K562 (cell line): ENCODE measurements at regions not wholly inside any gene's neighbourhood (a gene's known extent, or its start where the extent isn't known, plus 50 kb on each side); places are given as distances from the start of the nearest gene placed in this dataset.

Experiments used
- CCNT2 ChIP-seq: IDR thresholded peaks from 2 replicates; pipeline ENCODE4 v1.6.1; 2011; ENCODE audit warnings: borderline replicate concordance, low read depth, mild to moderate bottlenecking, moderate library complexity, mixed read lengths, low read length; ENCODE audit not compliant: insufficient read length; ENCODE audit errors: extremely low read depth
- EHMT2 ChIP-seq: fragments of 450-650 bp; IDR thresholded peaks from 2 replicates; pipeline ENCODE4 v1.6.1; 2018; ENCODE audit warnings: antibody characterized with exemption
- GABPB1 ChIP-seq: sonication (generic); formaldehyde crosslinking; IDR thresholded peaks from 2 replicates; pipeline ENCODE4 v1.8.0; 2022; ENCODE audit warnings: mild to moderate bottlenecking, missing genetic modification reagents
- MED1 ChIP-seq: sonication (generic); formaldehyde crosslinking; IDR thresholded peaks from 2 replicates; pipeline ENCODE4 v1.8.1; 2023; ENCODE audit warnings: missing genetic modification reagents, borderline replicate concordance
- TAL1 ChIP-seq: fragments of 450-650 bp; IDR thresholded peaks from 2 replicates; pipeline ENCODE4 v1.6.1; 2016; ENCODE audit warnings: mild to moderate bottlenecking
- ZBTB11 ChIP-seq, 3 experiments: fragments of 200-800 bp in 1 of 3; fragments of 250-450 bp in 1 of 3; fragments of 450-650 bp in 1 of 3; sonication (Bioruptor Pico) in 1 of 3; sonication (Bioruptor generic) in 1 of 3; formaldehyde crosslinking in 1 of 3; IDR thresholded peaks; 2 replicates each; pipeline versions ENCODE4 v1.6.1 to v1.8.0; 2016 to 2022; ENCODE audit warnings: mild to moderate bottlenecking in 2 of 3, missing genetic modification characterization in 2 of 3, missing compliant biosample characterization in 1 of 3, moderate library complexity in 1 of 3
- ZBTB49 ChIP-seq: sonication (generic); formaldehyde crosslinking; IDR thresholded peaks from 2 replicates; pipeline ENCODE4 v1.8.0; 2022; ENCODE audit warnings: missing genetic modification reagents, mild to moderate bottlenecking, borderline replicate concordance
- ZKSCAN8 ChIP-seq: fragments of 200-800 bp; sonication (Bioruptor generic); IDR thresholded peaks from 2 replicates; pipeline ENCODE4 v1.6.1; 2016; ENCODE audit warnings: missing genetic modification characterization, missing compliant biosample characterization
- ZNF584 ChIP-seq: fragments of 200-800 bp; sonication (Bioruptor generic); IDR thresholded peaks from 2 replicates; pipeline ENCODE4 v1.6.1; 2016; ENCODE audit warnings: low read depth, mild to moderate bottlenecking, missing genetic modification characterization, missing compliant biosample characterization
- ZNF717 ChIP-seq: fragments of 250-450 bp; sonication (Bioruptor Pico); IDR thresholded peaks from 2 replicates; pipeline ENCODE4 v1.5.0; 2021
- ZSCAN32 ChIP-seq: fragments of 450-650 bp; formaldehyde crosslinking; IDR thresholded peaks from 2 replicates; pipeline ENCODE4 v1.4.0; 2020; ENCODE audit warnings: mild to moderate bottlenecking, moderate library complexity

- TF ChIP-seq MED1 (CRISPR knock-in tag) (no peak), ZKSCAN8 (CRISPR knock-in tag) (no peak; the same call in 1 of the 2 replicates), ZNF717 (CRISPR knock-in tag) (no peak), CCNT2 (no peak), ZSCAN32 (CRISPR knock-in tag) (0 out of 2 replicates have a peak, but pooled peaks have one; percentile 31), ZNF584 (CRISPR knock-in tag) (0 out of 2 replicates have a peak, but pooled peaks have one; percentile 62), ZBTB49 (CRISPR knock-in tag) (no peak), GABPB1 (CRISPR knock-in tag) (no peak), ZBTB11 (CRISPR knock-in tag; IDR thresholded peaks at IDR 0.05) (no peak), EHMT2 (no peak), TAL1 (peak; percentile 66)
Observed at GRCh38 chr6:849075-849506, 156.2 kb upstream of the EXOC2 start (continued).
